Upper lobe of left lung (tissue), 4 donors: ENCODE measurements at regions not wholly inside any gene's neighbourhood (a gene's known extent, or its start where the extent isn't known, plus 50 kb on each side); places are given as distances from the start of the nearest gene placed in this dataset.

Experiments
- EP300 ChIP-seq, 4 donors: sonication (generic); formaldehyde crosslinking; IDR thresholded peaks; one replicate each; pipeline ENCODE4 v1.5.1; 2017; ENCODE audit warnings: antibody characterized with exemption in 4 of 4, control low read depth in 2 of 4
- POLR2A ChIP-seq, 4 donors: fragments of 450-650 bp; IDR thresholded peaks; one replicate each; pipeline ENCODE4 v1.5.1; 2016 to 2017; ENCODE audit warnings: antibody characterized with exemption in 4 of 4, mild to moderate bottlenecking in 2 of 4
- POLR2AphosphoS5 ChIP-seq, 2 donors: sonication (generic); formaldehyde crosslinking; IDR thresholded peaks; one replicate each; pipeline ENCODE4 v1.5.1; 2017; ENCODE audit warnings: antibody characterized with exemption in 2 of 2
- TF ChIP-seq, protein P1 (sequence below), 6 experiments: fragments of 450-650 bp in 4 of 6; fragments of 200-600 bp in 2 of 6; sonication (generic) in 2 of 6; IDR thresholded peaks; one replicate each; pipeline ENCODE4 v1.5.1; 2016 to 2019; ENCODE audit warnings: antibody characterized with exemption in 6 of 6

DNA sequence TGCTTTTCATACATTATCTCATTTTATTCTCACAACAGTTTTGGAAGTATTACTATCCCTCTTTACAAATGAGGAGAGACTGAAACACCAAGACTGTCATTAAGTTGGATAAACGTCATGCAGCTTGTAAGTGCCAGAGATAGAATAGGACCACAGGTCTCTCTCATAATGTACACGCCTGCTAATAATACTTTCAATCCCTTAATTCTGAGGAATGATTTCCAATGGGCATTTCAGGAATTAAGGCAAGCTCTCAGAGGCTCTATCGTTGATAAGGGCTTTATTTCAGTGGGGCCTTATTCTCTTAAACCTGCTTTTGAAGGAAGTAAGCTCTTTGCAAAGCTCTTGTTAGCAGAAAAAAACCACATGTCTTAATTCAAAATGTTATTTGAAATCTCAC lies 229.1 kb downstream of the NFKBIZ start:
- TF ChIP-seq, protein P1, sequence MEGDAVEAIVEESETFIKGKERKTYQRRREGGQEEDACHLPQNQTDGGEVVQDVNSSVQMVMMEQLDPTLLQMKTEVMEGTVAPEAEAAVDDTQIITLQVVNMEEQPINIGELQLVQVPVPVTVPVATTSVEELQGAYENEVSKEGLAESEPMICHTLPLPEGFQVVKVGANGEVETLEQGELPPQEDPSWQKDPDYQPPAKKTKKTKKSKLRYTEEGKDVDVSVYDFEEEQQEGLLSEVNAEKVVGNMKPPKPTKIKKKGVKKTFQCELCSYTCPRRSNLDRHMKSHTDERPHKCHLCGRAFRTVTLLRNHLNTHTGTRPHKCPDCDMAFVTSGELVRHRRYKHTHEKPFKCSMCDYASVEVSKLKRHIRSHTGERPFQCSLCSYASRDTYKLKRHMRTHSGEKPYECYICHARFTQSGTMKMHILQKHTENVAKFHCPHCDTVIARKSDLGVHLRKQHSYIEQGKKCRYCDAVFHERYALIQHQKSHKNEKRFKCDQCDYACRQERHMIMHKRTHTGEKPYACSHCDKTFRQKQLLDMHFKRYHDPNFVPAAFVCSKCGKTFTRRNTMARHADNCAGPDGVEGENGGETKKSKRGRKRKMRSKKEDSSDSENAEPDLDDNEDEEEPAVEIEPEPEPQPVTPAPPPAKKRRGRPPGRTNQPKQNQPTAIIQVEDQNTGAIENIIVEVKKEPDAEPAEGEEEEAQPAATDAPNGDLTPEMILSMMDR (IDR thresholded peaks at IDR 0.05) = no peak
- TF ChIP-seq POLR2AphosphoS5 (IDR thresholded peaks at IDR 0.05) (no peak), EP300 (IDR thresholded peaks at IDR 0.05) (no peak), POLR2A (IDR thresholded peaks at IDR 0.05) (no peak)
